HCT116 (cell line): ENCODE measurements at regions not wholly inside any gene's neighbourhood (a gene's known extent, or its start where the extent isn't known, plus 50 kb on each side); places are given as distances from the start of the nearest gene placed in this dataset.

Experiments used
- ATAC-seq: fragments of 200-7000 bp; cut with Tn5 transposase; 2 replicates; pipeline ENCODE4 v1.9.1; 2020; ENCODE audit warnings: mild to moderate bottlenecking, moderate library complexity
- BruUV-seq: library from RNA; stranded (reverse); fragments of 400-500 nt; replicated peaks from 2 replicates; lab custom pipeline; 2021; lab: Mats Ljungman, UMichigan
- CTCF ChIA-PET: fragments of 300-600 bp; sonication (Branson Sonifier 250); formaldehyde crosslinking; loops from one replicate; lab custom pipeline; 2021; ENCODE audit warnings: antibody characterized with exemption; lab: Charles Lee
- POLR2A ChIA-PET: fragments of 300-600, 350-600 bp; sonication (Branson Sonifier 250); formaldehyde crosslinking; loops from one replicate; lab custom pipeline; 2021; ENCODE audit warnings: antibody characterized with exemption; lab: Charles Lee
- RAD21 ChIA-PET, 2 experiments: fragments of 300-600 bp; sonication (Branson Sonifier 250); formaldehyde crosslinking; loops; one replicate each; lab custom pipeline; 2023; ENCODE audit warnings: low total read pairs in 2 of 2; ENCODE audit not compliant: uncharacterized antibody in 2 of 2, unreplicated experiment in 2 of 2, low non-redundant PET in 1 of 2; lab: Charles Lee
- DNase-seq: peaks from one replicate; pipeline ENCODE4 v3.0.0-alpha.2; 2010; ENCODE audit warnings: low read depth, low spot score
- H2AFZ ChIP-seq: fragments of 200-600 bp; shearing (Covaris generic), sonication (generic); 2 replicates; pipeline ENCODE4 v1.6.1; 2017; ENCODE audit warnings: low read depth, mixed run types, mixed read lengths, antibody characterized with exemption, low read length; ENCODE audit not compliant: poor library complexity, severe bottlenecking
- H3K27ac ChIP-seq: 2 replicates; pipeline ENCODE4 v1.5.1; 2012; ENCODE audit warnings: low read depth, low read length
- H3K27me3 ChIP-seq: fragments of 200-600 bp; sonication (generic); 2 replicates; pipeline ENCODE4 v1.6.1; 2016; ENCODE audit warnings: mixed run types, low read length, mixed read lengths; ENCODE audit not compliant: insufficient read depth
- H3K36me3 ChIP-seq, 2 experiments: fragments of 200-500 bp in 1 of 2; fragments of 200-600 bp in 1 of 2; sonication (Bioruptor generic) in 1 of 2; sonication (generic) in 1 of 2; 2 replicates each; pipeline versions ENCODE4 v1.5.1 to v1.6.1; 2014 to 2016; ENCODE audit warnings: low read length in 2 of 2, inconsistent platforms in 1 of 2, mixed read lengths in 1 of 2, mixed run types in 1 of 2; ENCODE audit not compliant: insufficient read depth in 2 of 2, control insufficient read depth in 1 of 2
- H3K4me1 ChIP-seq, 2 experiments: fragments of 200-600 bp in 1 of 2; sonication (generic) in 1 of 2; 2 replicates each; pipeline versions ENCODE4 v1.5.1 to v1.6.1; 2012 to 2017; ENCODE audit warnings: low read length in 2 of 2, inconsistent platforms in 1 of 2, mild to moderate bottlenecking in 1 of 2, mixed read lengths in 1 of 2, mixed run types in 1 of 2, moderate library complexity in 1 of 2; ENCODE audit not compliant: insufficient read depth in 2 of 2, control insufficient read depth in 1 of 2
- H3K4me2 ChIP-seq: fragments of 200-600 bp; sonication (generic); 2 replicates; pipeline ENCODE4 v1.6.1; 2017; ENCODE audit warnings: mixed run types, low read length, mixed read lengths
- H3K4me3 ChIP-seq, 2 experiments: fragments of 200-600 bp in 1 of 2; sonication (generic) in 1 of 2; replicated peaks in 1 of 2; 2 replicates each; pipeline ENCODE4 v1.5.1; 2011 to 2016; ENCODE audit warnings: low read length in 2 of 2, control low read depth in 1 of 2, low read depth in 1 of 2, mild to moderate bottlenecking in 1 of 2, mixed read lengths in 1 of 2, mixed run types in 1 of 2
- H3K79me2 ChIP-seq: fragments of 200-600 bp; sonication (generic); 2 replicates; pipeline ENCODE4 v1.6.1; 2017; ENCODE audit warnings: mild to moderate bottlenecking, mixed run types, low read length, moderate library complexity, mixed read lengths; ENCODE audit not compliant: insufficient read depth
- H3K9ac ChIP-seq: fragments of 200-600 bp; sonication (generic); 2 replicates; pipeline ENCODE4 v1.6.1; 2016; ENCODE audit warnings: low read length, mixed read lengths
- H3K9me2 ChIP-seq: fragments of 200-600 bp; sonication (generic), shearing (Covaris generic); 2 replicates; pipeline ENCODE4 v1.6.1; 2017; ENCODE audit warnings: mixed run types, mild to moderate bottlenecking, moderate library complexity; ENCODE audit not compliant: insufficient read depth
- H3K9me3 ChIP-seq, 2 experiments: fragments of 200-500 bp in 1 of 2; fragments of 200-600 bp in 1 of 2; sonication (Bioruptor generic) in 1 of 2; sonication (generic) in 1 of 2; 2 replicates each; pipeline ENCODE4 v1.6.1; 2014 to 2017; ENCODE audit warnings: low read length in 2 of 2, mixed read lengths in 2 of 2, inconsistent platforms in 1 of 2, low read depth in 1 of 2, mild to moderate bottlenecking in 1 of 2, mixed run types in 1 of 2, moderate library complexity in 1 of 2; ENCODE audit not compliant: control insufficient read depth in 1 of 2, insufficient read depth in 1 of 2
- H4K20me1 ChIP-seq: fragments of 200-600 bp; sonication (generic), shearing (Covaris generic); 2 replicates; pipeline ENCODE4 v1.6.1; 2017; ENCODE audit warnings: mixed run types, mild to moderate bottlenecking, moderate library complexity; ENCODE audit not compliant: insufficient read depth
- CBX3 ChIP-seq: IDR thresholded peaks from 2 replicates; pipeline ENCODE4 v1.6.1; 2012; ENCODE audit warnings: low read depth
- CEBPB ChIP-seq: IDR thresholded peaks from 2 replicates; pipeline ENCODE4 v1.6.1; 2012; ENCODE audit warnings: low read depth
- CTCF ChIP-seq, 3 experiments: fragments of 200-600 bp in 1 of 3; sonication (generic) in 1 of 3; IDR thresholded peaks in 2 of 3; conservative IDR thresholded peaks in 1 of 3; 2 replicates each; pipeline ENCODE4 v1.5.1; 2012 to 2017; ENCODE audit warnings: low read depth in 2 of 3, low read length in 2 of 3, antibody characterized with exemption in 1 of 3, borderline replicate concordance in 1 of 3, control low read depth in 1 of 3, mild to moderate bottlenecking in 1 of 3, mixed read lengths in 1 of 3, mixed run types in 1 of 3, moderate library complexity in 1 of 3; ENCODE audit not compliant: insufficient read depth in 1 of 3
- EGR1 ChIP-seq: IDR thresholded peaks from 2 replicates; pipeline ENCODE4 v1.6.1; 2012; ENCODE audit warnings: low read depth
- EZH2 ChIP-seq: fragments of 200-600 bp; sonication (generic); IDR thresholded peaks from 2 replicates; pipeline ENCODE4 v1.6.1; 2017; ENCODE audit warnings: antibody characterized with exemption, mixed run types
- EZH2phosphoT487 ChIP-seq: fragments of 200-600 bp; IDR thresholded peaks from 2 replicates; pipeline ENCODE4 v1.6.1; 2018; ENCODE audit warnings: antibody characterized with exemption, borderline replicate concordance
- FOSL1 ChIP-seq: IDR thresholded peaks from 2 replicates; pipeline ENCODE4 v1.6.1; 2012; ENCODE audit warnings: low read depth
- MAX ChIP-seq: IDR thresholded peaks from 2 replicates; pipeline ENCODE4 v1.6.1; 2012
- POLR2AphosphoS5 ChIP-seq: IDR thresholded peaks from 2 replicates; pipeline ENCODE4 v1.6.1; 2011; ENCODE audit warnings: mild to moderate bottlenecking, low read depth, low read length, moderate library complexity
- RAD21 ChIP-seq: IDR thresholded peaks from 2 replicates; pipeline ENCODE4 v1.6.1; 2012; ENCODE audit warnings: low read depth, mild to moderate bottlenecking
- REST ChIP-seq: IDR thresholded peaks from 2 replicates; pipeline ENCODE4 v1.6.1; 2012; ENCODE audit warnings: low read depth
- SIN3A ChIP-seq: IDR thresholded peaks from 2 replicates; pipeline ENCODE4 v1.6.1; 2012; ENCODE audit warnings: low read depth
- SP1 ChIP-seq: IDR thresholded peaks from 2 replicates; pipeline ENCODE4 v1.6.1; 2012; ENCODE audit warnings: low read depth
- SRF ChIP-seq: IDR thresholded peaks from 2 replicates; pipeline ENCODE4 v1.6.1; 2012; ENCODE audit warnings: low read depth
- TCF7L2 ChIP-seq: IDR thresholded peaks from 2 replicates; pipeline ENCODE4 v1.7.0; 2011; ENCODE audit warnings: borderline replicate concordance, inconsistent platforms; ENCODE audit not compliant: insufficient read depth, insufficient read length; ENCODE audit errors: extremely low read depth
- YY1 ChIP-seq: IDR thresholded peaks from 2 replicates; pipeline ENCODE4 v1.6.1; 2011; ENCODE audit warnings: low read length, low read depth, moderate library complexity, mild to moderate bottlenecking; ENCODE audit not compliant: insufficient replicate concordance; ENCODE audit errors: extremely low read depth
- ZBTB33 ChIP-seq: IDR thresholded peaks from 2 replicates; pipeline ENCODE4 v1.6.1; 2011; ENCODE audit warnings: mild to moderate bottlenecking, low read length, moderate library complexity; ENCODE audit not compliant: insufficient replicate concordance; ENCODE audit errors: extremely low read depth
- ZFX ChIP-seq: fragments of 450-650 bp; IDR thresholded peaks from 2 replicates; pipeline ENCODE4 v1.6.1; 2017
- ZNF274 ChIP-seq: fragments of 200-500 bp; sonication (Bioruptor generic); IDR thresholded peaks from 2 replicates; pipeline ENCODE4 v1.6.1; 2014; ENCODE audit warnings: mild to moderate bottlenecking, low read depth, low read length, inconsistent platforms
- intact Hi-C: fragments of 100-400 bp; cut with micrococcal nuclease; formaldehyde crosslinking; loops from 2 replicates; pipeline ENCODE4 v1.10.0; 2022
- TF ChIP-seq, protein P1 (sequence below): IDR thresholded peaks from 2 replicates; pipeline ENCODE4 v1.6.1; 2012

DNA sequence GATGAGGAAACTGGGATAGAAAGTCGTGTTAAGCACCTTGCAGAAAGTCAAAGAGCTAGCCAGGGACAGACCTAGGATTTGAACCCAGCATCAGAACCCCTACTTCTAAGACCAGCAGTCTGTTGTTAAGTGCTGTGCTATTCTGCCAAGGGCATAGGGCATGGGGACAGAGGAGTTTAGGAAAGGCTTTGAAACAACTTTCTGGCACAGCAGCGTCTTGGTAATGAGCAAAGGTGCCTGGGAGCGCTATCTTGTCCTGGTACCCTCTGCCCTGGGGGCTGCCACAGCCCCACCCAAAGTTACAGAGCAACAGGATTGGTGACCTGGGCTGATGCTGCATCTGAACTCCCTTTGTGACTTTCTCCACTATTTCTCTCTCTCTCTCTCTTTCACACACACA, 1108.1 kb downstream of the BCL11B start:
- Histone ChIP-seq H3K9me3 (no peaks in the 10 kb centered on the region; a peak in 1 of 4 replicates), H3K4me2 (no peak overlapping the region), H3K9me2 (no peaks in the 10 kb centered on the region), H4K20me1 (no peaks in the 10 kb centered on the region), H3K4me1 (no peaks in the 10 kb centered on the region), H3K4me3 (no peak overlapping the region), H3K79me2 (no peaks in the 10 kb centered on the region), H3K9ac (no peak overlapping the region), H3K36me3 (no peaks in the 10 kb centered on the region), H2AFZ (no peak overlapping the region), H3K27ac (no peak overlapping the region), H3K27me3 (no peaks in the 10 kb centered on the region)
- RAD21 ChIA-PET: no interaction called here
- TF ChIP-seq EZH2phosphoT487 (no peak), REST (no peak), POLR2AphosphoS5 (no peak), CEBPB (no peak), CBX3 (no peak), FOSL1 (no peak), MAX (no peak), EZH2 (no peak), TCF7L2 (no peak), SP1 (no peak), ZFX (no peak), SRF (no peak), ZBTB33 (no peak), EGR1 (no peak), ZNF274 (no peak), RAD21 (no peak), SIN3A (no peak), CTCF (IDR thresholded peaks at IDR 0.05 in 2 of 3, conservative IDR thresholded peaks at IDR 0.05 in 1 of 3; ENCODE audit: borderline replicate concordance in 1 of 3, insufficient read depth in 1 of 3, low read depth in 2 of 3, low read length in 2 of 3) (no peak), YY1 (no peak)
- TF ChIP-seq, protein P1, sequence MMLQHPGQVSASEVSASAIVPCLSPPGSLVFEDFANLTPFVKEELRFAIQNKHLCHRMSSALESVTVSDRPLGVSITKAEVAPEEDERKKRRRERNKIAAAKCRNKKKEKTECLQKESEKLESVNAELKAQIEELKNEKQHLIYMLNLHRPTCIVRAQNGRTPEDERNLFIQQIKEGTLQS: no peak
- intact Hi-C loops: no loop called here
- POLR2A ChIA-PET: no interaction called here
- ATAC-seq (no peak), DNase-seq (no peak)
- CTCF ChIA-PET: no interaction called here
- no TSS peak for BruUV-seq
